GM19467 (cell line): ENCODE measurements at regions not wholly inside any gene's neighbourhood (a gene's known extent, or its start where the extent isn't known, plus 50 kb on each side); places are given as distances from the start of the nearest gene placed in this dataset.
"Not testable (repeated sequence)": the region's sequence is repeated elsewhere in the genome, so short reads cannot be mapped to it uniquely, and the experiment has no call there.

Experiments used
- ATAC-seq: cut with Tn5 transposase; IDR thresholded peaks from one replicate; pipeline ENCODE4 v1.9.1; 2021; ENCODE audit warnings: mild to moderate bottlenecking, moderate library complexity; ENCODE audit not compliant: unreplicated experiment

DNA sequence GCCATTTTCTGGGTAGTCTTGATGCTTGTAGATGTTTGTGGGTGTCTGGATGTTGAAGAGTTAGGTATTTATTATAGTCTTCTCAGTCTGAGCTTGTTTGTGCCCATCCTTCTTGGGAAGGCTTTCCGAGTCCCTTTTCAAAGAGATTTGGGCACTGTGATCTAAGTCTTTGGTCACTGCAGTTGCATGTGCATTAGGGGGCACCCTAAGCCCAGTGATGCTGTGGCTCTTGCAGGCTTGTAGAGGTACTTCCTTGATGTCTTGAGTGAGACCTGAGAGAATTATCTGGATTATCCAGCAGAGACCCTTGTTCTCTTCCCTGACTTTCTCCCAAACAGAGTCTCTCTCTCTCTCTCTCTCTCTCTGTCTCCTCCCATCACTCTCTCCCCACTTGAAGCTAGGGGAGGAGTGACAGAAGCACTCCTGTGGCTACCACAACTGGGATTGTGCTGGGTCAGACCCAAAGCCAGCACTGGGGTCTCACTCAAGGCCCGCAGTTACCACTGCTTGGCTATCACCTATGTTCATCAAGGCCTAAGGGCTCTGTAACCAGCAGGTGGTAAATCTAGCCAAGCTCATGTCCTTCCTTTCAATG is 68.5 kb downstream of the TMCO5A start:
- ATAC-seq = peak; percentile 76

GRCh38 chr15:38004218-38004861 is 69.9 kb downstream of the TMCO5A start:
- ATAC-seq = no peak

GRCh38 chr15:38005953-38006808 is 71.7 kb downstream of the TMCO5A start:
- ATAC-seq = no peak

- no peak for ATAC-seq
Measured at GRCh38 chr15:38010395-38010794, 76.0 kb downstream of the TMCO5A start.

- no peak for ATAC-seq
Measured at GRCh38 chr15:38012894-38013293, 78.5 kb downstream of the TMCO5A start.

DNA sequence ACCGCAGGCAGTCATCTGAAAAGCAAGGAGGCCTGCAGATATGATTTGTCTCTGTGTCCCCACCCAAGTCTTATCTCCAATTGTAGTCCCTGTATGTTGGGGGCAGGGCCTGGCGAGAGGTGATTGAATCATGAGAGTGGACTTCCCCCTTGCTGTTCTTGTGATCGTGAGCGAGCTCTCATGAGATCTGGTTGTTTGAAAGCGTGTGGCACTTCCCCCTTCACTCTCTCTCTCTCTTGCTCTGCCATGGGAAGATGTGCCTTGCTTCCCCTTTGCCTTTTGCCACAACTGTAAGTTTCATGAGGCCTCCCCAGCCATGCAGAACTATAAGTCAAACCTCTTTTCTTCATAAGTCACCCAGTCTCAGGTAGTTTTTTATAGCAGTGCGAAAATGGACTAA is 83.3 kb downstream of the TMCO5A start:
- ATAC-seq = no peak

- no peak for ATAC-seq
Measured at GRCh38 chr15:38019066-38019465, 84.6 kb downstream of the TMCO5A start.

GRCh38 chr15:38021259-38021658 is 86.8 kb downstream of the TMCO5A start:
- ATAC-seq = no peak

GRCh38 chr15:38024293-38025091 is 90.1 kb downstream of the TMCO5A start:
- ATAC-seq = no peak

DNA sequence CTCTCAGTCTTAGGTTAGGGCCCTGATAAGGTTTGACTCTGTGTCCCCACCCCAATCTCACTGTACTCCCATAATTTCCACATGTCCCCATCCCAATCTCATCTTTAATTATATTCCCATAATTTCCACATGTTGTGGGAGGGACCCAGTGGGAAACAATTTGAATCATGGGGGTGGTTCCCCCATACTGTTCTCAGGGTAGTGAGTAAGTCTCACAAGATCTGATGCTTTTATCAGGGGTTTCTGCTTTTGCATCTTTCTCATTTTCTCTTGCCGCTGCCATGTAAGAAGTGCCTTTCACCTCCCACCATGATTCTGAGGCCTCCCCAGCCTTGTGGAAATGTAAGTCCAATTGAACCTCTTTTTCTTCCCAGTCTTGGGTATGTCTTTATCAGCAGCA is 91.2 kb downstream of the TMCO5A start:
- not testable (repeated sequence) for ATAC-seq

DNA sequence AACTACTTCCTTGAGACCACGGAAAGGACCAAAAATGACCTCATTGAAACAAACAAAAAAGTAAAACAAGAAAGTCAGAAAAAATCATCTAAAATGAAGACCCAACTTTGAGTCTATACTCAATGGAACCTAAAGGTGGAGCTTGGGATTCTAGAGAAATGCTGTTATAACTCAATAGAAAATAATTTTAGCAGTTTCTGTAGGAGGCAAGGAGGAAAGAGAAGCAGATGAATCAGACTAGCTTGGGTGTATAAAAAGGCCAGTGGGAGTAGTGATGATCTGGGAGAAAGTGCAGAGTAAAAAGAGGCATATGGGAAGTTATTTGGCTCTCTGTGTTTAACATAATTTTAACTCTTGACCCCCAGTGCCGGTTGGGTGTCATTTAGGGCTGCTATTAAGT is 94.4 kb downstream of the TMCO5A start:
- ATAC-seq = no peak

DNA sequence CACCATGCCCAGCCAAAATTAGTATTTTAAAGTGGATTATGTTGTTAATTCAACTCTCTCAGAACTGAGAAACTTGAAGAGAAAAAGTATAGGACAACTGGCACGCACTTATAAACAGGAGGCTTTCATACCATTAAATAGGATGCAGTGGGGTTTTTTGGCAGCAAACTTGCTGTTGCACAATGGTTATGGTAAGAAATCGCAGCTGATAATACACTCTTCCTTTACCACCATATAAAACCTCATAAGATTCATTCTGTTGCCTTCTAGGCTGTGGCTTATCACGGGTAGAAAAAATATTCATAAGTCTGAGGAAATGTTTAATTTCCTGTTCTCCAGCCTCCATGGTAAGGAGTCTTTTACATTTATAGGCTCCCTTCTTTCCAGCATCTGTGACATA is 95.3 kb downstream of the TMCO5A start:
- ATAC-seq = no peak

GRCh38 chr15:38030609-38031008 is 96.2 kb downstream of the TMCO5A start:
- ATAC-seq = no peak

- ATAC-seq = no peak
Measured at GRCh38 chr15:38035701-38036100, 101.3 kb downstream of the TMCO5A start.

DNA sequence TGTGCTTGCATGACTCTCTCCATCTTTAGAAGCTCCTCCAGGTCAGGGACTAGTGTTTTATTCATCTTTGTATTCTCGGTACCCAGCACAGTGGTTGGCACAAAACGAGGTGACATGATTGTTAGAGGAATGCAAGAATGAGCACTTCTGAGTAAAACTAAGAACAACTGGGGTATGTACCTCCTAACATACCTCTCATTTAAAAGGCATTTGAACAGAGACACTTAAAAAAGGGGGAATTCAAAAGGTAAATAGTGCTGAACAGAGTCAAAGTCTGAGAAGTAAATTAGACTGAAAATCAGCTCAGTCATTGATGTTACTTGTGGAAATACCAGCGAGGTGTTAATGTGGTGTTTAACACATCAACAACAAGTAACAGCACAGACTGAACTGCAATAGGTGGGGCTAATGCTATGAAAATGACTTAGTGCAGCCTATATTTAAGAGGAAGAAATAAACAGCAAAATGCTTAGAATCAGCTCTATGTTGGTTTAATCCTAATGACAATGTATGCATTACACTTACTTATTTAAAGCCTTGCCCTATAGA is 102.4 kb downstream of the TMCO5A start:
- no peak for ATAC-seq

- no peak for ATAC-seq
Measured at GRCh38 chr15:38038659-38039442, 104.4 kb downstream of the TMCO5A start.

GRCh38 chr15:38040615-38041014 is 106.2 kb downstream of the TMCO5A start:
- no peak for ATAC-seq

- ATAC-seq = no peak
Measured at GRCh38 chr15:38041576-38041975, 107.1 kb downstream of the TMCO5A start.

DNA sequence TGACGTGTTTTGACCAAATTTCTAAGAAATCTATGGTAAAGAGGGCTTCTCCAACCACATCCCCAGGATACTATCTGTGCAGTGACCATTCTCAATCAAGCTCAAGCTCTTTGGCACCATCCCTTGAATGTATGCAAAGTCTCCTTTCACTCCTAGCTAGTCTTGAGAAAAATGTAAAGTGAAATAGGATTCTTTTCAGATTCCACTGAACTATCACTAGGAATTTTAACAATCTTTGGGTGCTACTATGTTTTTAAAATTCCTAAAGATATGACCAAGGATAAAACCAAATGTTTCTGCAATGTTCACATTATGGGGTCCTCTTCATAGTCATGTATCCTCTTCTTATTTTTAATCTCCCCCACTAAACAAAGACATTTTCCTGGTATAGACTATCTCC is 107.8 kb downstream of the TMCO5A start:
- no peak for ATAC-seq
